HCT116 (cell line): ENCODE measurements at regions not wholly inside any gene's neighbourhood (a gene's known extent, or its start where the extent isn't known, plus 50 kb on each side); places are given as distances from the start of the nearest gene placed in this dataset.

Experiments used
- ATAC-seq: fragments of 200-7000 bp; cut with Tn5 transposase; 2 replicates; pipeline ENCODE4 v1.9.1; 2020; ENCODE audit warnings: mild to moderate bottlenecking, moderate library complexity
- BruUV-seq: library from RNA; stranded (reverse); fragments of 400-500 nt; replicated peaks from 2 replicates; lab custom pipeline; 2021; lab: Mats Ljungman, UMichigan
- CTCF ChIA-PET: fragments of 300-600 bp; sonication (Branson Sonifier 250); formaldehyde crosslinking; loops from one replicate; lab custom pipeline; 2021; ENCODE audit warnings: antibody characterized with exemption; lab: Charles Lee
- POLR2A ChIA-PET: fragments of 300-600, 350-600 bp; sonication (Branson Sonifier 250); formaldehyde crosslinking; loops from one replicate; lab custom pipeline; 2021; ENCODE audit warnings: antibody characterized with exemption; lab: Charles Lee
- RAD21 ChIA-PET, 2 experiments: fragments of 300-600 bp; sonication (Branson Sonifier 250); formaldehyde crosslinking; loops; one replicate each; lab custom pipeline; 2023; ENCODE audit warnings: low total read pairs in 2 of 2; ENCODE audit not compliant: uncharacterized antibody in 2 of 2, unreplicated experiment in 2 of 2, low non-redundant PET in 1 of 2; lab: Charles Lee
- DNase-seq: peaks from one replicate; pipeline ENCODE4 v3.0.0-alpha.2; 2010; ENCODE audit warnings: low read depth, low spot score
- H2AFZ ChIP-seq: fragments of 200-600 bp; shearing (Covaris generic), sonication (generic); 2 replicates; pipeline ENCODE4 v1.6.1; 2017; ENCODE audit warnings: low read depth, mixed run types, mixed read lengths, antibody characterized with exemption, low read length; ENCODE audit not compliant: poor library complexity, severe bottlenecking
- H3K27ac ChIP-seq: 2 replicates; pipeline ENCODE4 v1.5.1; 2012; ENCODE audit warnings: low read depth, low read length
- H3K27me3 ChIP-seq: fragments of 200-600 bp; sonication (generic); 2 replicates; pipeline ENCODE4 v1.6.1; 2016; ENCODE audit warnings: mixed run types, low read length, mixed read lengths; ENCODE audit not compliant: insufficient read depth
- H3K36me3 ChIP-seq, 2 experiments: fragments of 200-500 bp in 1 of 2; fragments of 200-600 bp in 1 of 2; sonication (Bioruptor generic) in 1 of 2; sonication (generic) in 1 of 2; 2 replicates each; pipeline versions ENCODE4 v1.5.1 to v1.6.1; 2014 to 2016; ENCODE audit warnings: low read length in 2 of 2, inconsistent platforms in 1 of 2, mixed read lengths in 1 of 2, mixed run types in 1 of 2; ENCODE audit not compliant: insufficient read depth in 2 of 2, control insufficient read depth in 1 of 2
- H3K4me1 ChIP-seq, 2 experiments: fragments of 200-600 bp in 1 of 2; sonication (generic) in 1 of 2; 2 replicates each; pipeline versions ENCODE4 v1.5.1 to v1.6.1; 2012 to 2017; ENCODE audit warnings: low read length in 2 of 2, inconsistent platforms in 1 of 2, mild to moderate bottlenecking in 1 of 2, mixed read lengths in 1 of 2, mixed run types in 1 of 2, moderate library complexity in 1 of 2; ENCODE audit not compliant: insufficient read depth in 2 of 2, control insufficient read depth in 1 of 2
- H3K4me2 ChIP-seq: fragments of 200-600 bp; sonication (generic); 2 replicates; pipeline ENCODE4 v1.6.1; 2017; ENCODE audit warnings: mixed run types, low read length, mixed read lengths
- H3K4me3 ChIP-seq, 2 experiments: fragments of 200-600 bp in 1 of 2; sonication (generic) in 1 of 2; replicated peaks in 1 of 2; 2 replicates each; pipeline ENCODE4 v1.5.1; 2011 to 2016; ENCODE audit warnings: low read length in 2 of 2, control low read depth in 1 of 2, low read depth in 1 of 2, mild to moderate bottlenecking in 1 of 2, mixed read lengths in 1 of 2, mixed run types in 1 of 2
- H3K79me2 ChIP-seq: fragments of 200-600 bp; sonication (generic); 2 replicates; pipeline ENCODE4 v1.6.1; 2017; ENCODE audit warnings: mild to moderate bottlenecking, mixed run types, low read length, moderate library complexity, mixed read lengths; ENCODE audit not compliant: insufficient read depth
- H3K9ac ChIP-seq: fragments of 200-600 bp; sonication (generic); 2 replicates; pipeline ENCODE4 v1.6.1; 2016; ENCODE audit warnings: low read length, mixed read lengths
- H3K9me2 ChIP-seq: fragments of 200-600 bp; sonication (generic), shearing (Covaris generic); 2 replicates; pipeline ENCODE4 v1.6.1; 2017; ENCODE audit warnings: mixed run types, mild to moderate bottlenecking, moderate library complexity; ENCODE audit not compliant: insufficient read depth
- H3K9me3 ChIP-seq, 2 experiments: fragments of 200-500 bp in 1 of 2; fragments of 200-600 bp in 1 of 2; sonication (Bioruptor generic) in 1 of 2; sonication (generic) in 1 of 2; 2 replicates each; pipeline ENCODE4 v1.6.1; 2014 to 2017; ENCODE audit warnings: low read length in 2 of 2, mixed read lengths in 2 of 2, inconsistent platforms in 1 of 2, low read depth in 1 of 2, mild to moderate bottlenecking in 1 of 2, mixed run types in 1 of 2, moderate library complexity in 1 of 2; ENCODE audit not compliant: control insufficient read depth in 1 of 2, insufficient read depth in 1 of 2
- H4K20me1 ChIP-seq: fragments of 200-600 bp; sonication (generic), shearing (Covaris generic); 2 replicates; pipeline ENCODE4 v1.6.1; 2017; ENCODE audit warnings: mixed run types, mild to moderate bottlenecking, moderate library complexity; ENCODE audit not compliant: insufficient read depth
- CEBPB ChIP-seq: IDR thresholded peaks from 2 replicates; pipeline ENCODE4 v1.6.1; 2012; ENCODE audit warnings: low read depth
- EZH2 ChIP-seq: fragments of 200-600 bp; sonication (generic); IDR thresholded peaks from 2 replicates; pipeline ENCODE4 v1.6.1; 2017; ENCODE audit warnings: antibody characterized with exemption, mixed run types
- EZH2phosphoT487 ChIP-seq: fragments of 200-600 bp; IDR thresholded peaks from 2 replicates; pipeline ENCODE4 v1.6.1; 2018; ENCODE audit warnings: antibody characterized with exemption, borderline replicate concordance
- FOSL1 ChIP-seq: IDR thresholded peaks from 2 replicates; pipeline ENCODE4 v1.6.1; 2012; ENCODE audit warnings: low read depth
- MAX ChIP-seq: IDR thresholded peaks from 2 replicates; pipeline ENCODE4 v1.6.1; 2012
- RAD21 ChIP-seq: IDR thresholded peaks from 2 replicates; pipeline ENCODE4 v1.6.1; 2012; ENCODE audit warnings: low read depth, mild to moderate bottlenecking
- REST ChIP-seq: IDR thresholded peaks from 2 replicates; pipeline ENCODE4 v1.6.1; 2012; ENCODE audit warnings: low read depth
- SIN3A ChIP-seq: IDR thresholded peaks from 2 replicates; pipeline ENCODE4 v1.6.1; 2012; ENCODE audit warnings: low read depth
- SP1 ChIP-seq: IDR thresholded peaks from 2 replicates; pipeline ENCODE4 v1.6.1; 2012; ENCODE audit warnings: low read depth
- TCF7L2 ChIP-seq: IDR thresholded peaks from 2 replicates; pipeline ENCODE4 v1.7.0; 2011; ENCODE audit warnings: borderline replicate concordance, inconsistent platforms; ENCODE audit not compliant: insufficient read depth, insufficient read length; ENCODE audit errors: extremely low read depth
- YY1 ChIP-seq: IDR thresholded peaks from 2 replicates; pipeline ENCODE4 v1.6.1; 2011; ENCODE audit warnings: low read length, low read depth, moderate library complexity, mild to moderate bottlenecking; ENCODE audit not compliant: insufficient replicate concordance; ENCODE audit errors: extremely low read depth
- intact Hi-C: fragments of 100-400 bp; cut with micrococcal nuclease; formaldehyde crosslinking; loops from 2 replicates; pipeline ENCODE4 v1.10.0; 2022
- TF ChIP-seq, protein P1 (sequence below), 3 experiments: fragments of 200-600 bp in 1 of 3; sonication (generic) in 1 of 3; IDR thresholded peaks in 2 of 3; conservative IDR thresholded peaks in 1 of 3; 2 replicates each; pipeline ENCODE4 v1.5.1; 2012 to 2017; ENCODE audit warnings: low read depth in 2 of 3, low read length in 2 of 3, antibody characterized with exemption in 1 of 3, borderline replicate concordance in 1 of 3, control low read depth in 1 of 3, mild to moderate bottlenecking in 1 of 3, mixed read lengths in 1 of 3, mixed run types in 1 of 3, moderate library complexity in 1 of 3; ENCODE audit not compliant: insufficient read depth in 1 of 3
- TF ChIP-seq, protein P2 (sequence below): IDR thresholded peaks from 2 replicates; pipeline ENCODE4 v1.6.1; 2011; ENCODE audit warnings: mild to moderate bottlenecking, low read length, moderate library complexity; ENCODE audit not compliant: insufficient replicate concordance; ENCODE audit errors: extremely low read depth

DNA sequence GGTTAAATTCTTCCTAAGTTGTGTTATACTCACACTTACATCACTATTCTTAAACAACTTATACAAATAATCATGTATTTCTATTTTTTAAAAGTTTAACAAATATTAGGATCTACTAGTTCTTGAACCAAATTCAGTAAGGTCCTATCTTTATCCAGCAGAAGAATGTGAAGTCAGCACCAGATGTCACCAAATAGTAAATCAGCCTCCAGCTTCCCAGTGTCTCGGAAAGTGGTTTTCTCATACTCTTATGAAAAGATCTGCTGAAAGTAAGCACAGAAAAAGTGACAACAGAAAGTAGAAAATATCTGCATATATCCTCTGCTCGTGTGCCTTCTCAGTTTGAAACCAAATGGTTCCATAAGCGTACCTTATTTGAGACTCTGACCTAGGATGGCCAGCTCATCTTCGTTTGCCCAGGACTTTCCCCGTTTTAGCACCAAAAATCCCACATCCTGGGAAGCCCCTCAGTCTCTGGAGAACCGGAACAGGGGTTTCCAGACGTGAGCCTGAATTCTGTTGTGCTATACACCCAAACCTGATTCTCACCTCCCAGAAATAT, 98.0 kb upstream of the DCLK2 start:
- Histone ChIP-seq H3K9me2 (no peaks in the 10 kb centered on the region), H4K20me1 (no peaks in the 10 kb centered on the region), H3K27ac (no peak overlapping the region), H3K9ac (no peak overlapping the region), H3K4me3 (no peak overlapping the region), H3K27me3 (no peaks in the 10 kb centered on the region), H3K36me3 (no peaks in the 10 kb centered on the region), H3K79me2 (no peaks in the 10 kb centered on the region), H3K4me1 (no peaks in the 10 kb centered on the region), H2AFZ (peak overlapping the region; percentile 47), H3K9me3 (no peaks in the 10 kb centered on the region), H3K4me2 (no peak overlapping the region)
- BruUV-seq: no TSS peak
- TF ChIP-seq FOSL1 (no peak), TCF7L2 (no peak), SIN3A (no peak), EZH2 (no peak), MAX (no peak), CEBPB (no peak), REST (no peak), SP1 (no peak), EZH2phosphoT487 (no peak), YY1 (no peak), RAD21 (no peak)
- TF ChIP-seq, protein P1, sequence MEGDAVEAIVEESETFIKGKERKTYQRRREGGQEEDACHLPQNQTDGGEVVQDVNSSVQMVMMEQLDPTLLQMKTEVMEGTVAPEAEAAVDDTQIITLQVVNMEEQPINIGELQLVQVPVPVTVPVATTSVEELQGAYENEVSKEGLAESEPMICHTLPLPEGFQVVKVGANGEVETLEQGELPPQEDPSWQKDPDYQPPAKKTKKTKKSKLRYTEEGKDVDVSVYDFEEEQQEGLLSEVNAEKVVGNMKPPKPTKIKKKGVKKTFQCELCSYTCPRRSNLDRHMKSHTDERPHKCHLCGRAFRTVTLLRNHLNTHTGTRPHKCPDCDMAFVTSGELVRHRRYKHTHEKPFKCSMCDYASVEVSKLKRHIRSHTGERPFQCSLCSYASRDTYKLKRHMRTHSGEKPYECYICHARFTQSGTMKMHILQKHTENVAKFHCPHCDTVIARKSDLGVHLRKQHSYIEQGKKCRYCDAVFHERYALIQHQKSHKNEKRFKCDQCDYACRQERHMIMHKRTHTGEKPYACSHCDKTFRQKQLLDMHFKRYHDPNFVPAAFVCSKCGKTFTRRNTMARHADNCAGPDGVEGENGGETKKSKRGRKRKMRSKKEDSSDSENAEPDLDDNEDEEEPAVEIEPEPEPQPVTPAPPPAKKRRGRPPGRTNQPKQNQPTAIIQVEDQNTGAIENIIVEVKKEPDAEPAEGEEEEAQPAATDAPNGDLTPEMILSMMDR (IDR thresholded peaks at IDR 0.05 in 2 of 3, conservative IDR thresholded peaks at IDR 0.05 in 1 of 3; ENCODE audit: borderline replicate concordance in 1 of 3, insufficient read depth in 1 of 3, low read depth in 2 of 3, low read length in 2 of 3): no peak
- TF ChIP-seq, protein P2, sequence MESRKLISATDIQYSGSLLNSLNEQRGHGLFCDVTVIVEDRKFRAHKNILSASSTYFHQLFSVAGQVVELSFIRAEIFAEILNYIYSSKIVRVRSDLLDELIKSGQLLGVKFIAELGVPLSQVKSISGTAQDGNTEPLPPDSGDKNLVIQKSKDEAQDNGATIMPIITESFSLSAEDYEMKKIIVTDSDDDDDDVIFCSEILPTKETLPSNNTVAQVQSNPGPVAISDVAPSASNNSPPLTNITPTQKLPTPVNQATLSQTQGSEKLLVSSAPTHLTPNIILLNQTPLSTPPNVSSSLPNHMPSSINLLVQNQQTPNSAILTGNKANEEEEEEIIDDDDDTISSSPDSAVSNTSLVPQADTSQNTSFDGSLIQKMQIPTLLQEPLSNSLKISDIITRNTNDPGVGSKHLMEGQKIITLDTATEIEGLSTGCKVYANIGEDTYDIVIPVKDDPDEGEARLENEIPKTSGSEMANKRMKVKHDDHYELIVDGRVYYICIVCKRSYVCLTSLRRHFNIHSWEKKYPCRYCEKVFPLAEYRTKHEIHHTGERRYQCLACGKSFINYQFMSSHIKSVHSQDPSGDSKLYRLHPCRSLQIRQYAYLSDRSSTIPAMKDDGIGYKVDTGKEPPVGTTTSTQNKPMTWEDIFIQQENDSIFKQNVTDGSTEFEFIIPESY: no peak
- RAD21 ChIA-PET: no interaction called here
- DNase-seq (no peak), ATAC-seq (no peak)
- intact Hi-C loops: no loop called here
- POLR2A ChIA-PET: no interaction called here
- CTCF ChIA-PET: no interaction called here
